ENCODE measurements at regions not wholly inside any gene's neighbourhood (a gene's known extent, or its start where the extent isn't known, plus 50 kb on each side); places are given as distances from the start of the nearest gene placed in this dataset.

- in situ Hi-C loops (cut with MboI; ENCODE audit: low pct_unique_long_range_greater_than_20kb, low sequenced_read_pairs, unreplicated experiment), result no loop called here
- DNase-seq (ENCODE audit: low spot score), result no peak
- no peak for TF ChIP-seq CTCF (IDR thresholded peaks at IDR 0.05; ENCODE audit: extremely low read depth, insufficient read depth, missing control alignments)
These were observed 84.8 kb downstream of the ADCYAP1 start for GRCh38 chr18:989425-989824.

- in situ Hi-C loops (cut with MboI; ENCODE audit: low pct_unique_long_range_greater_than_20kb, low sequenced_read_pairs, unreplicated experiment), result no loop called here
- no peak for TF ChIP-seq CTCF (IDR thresholded peaks at IDR 0.05; ENCODE audit: extremely low read depth, insufficient read depth, missing control alignments)
- no peak for DNase-seq (ENCODE audit: low spot score)
These were observed 85.5 kb downstream of the ADCYAP1 start for GRCh38 chr18:990197-990596.

- TF ChIP-seq CTCF (IDR thresholded peaks at IDR 0.05; ENCODE audit: extremely low read depth, insufficient read depth, missing control alignments), result no peak
- DNase-seq (ENCODE audit: low spot score), result no peak
- in situ Hi-C loops (cut with MboI; ENCODE audit: low pct_unique_long_range_greater_than_20kb, low sequenced_read_pairs, unreplicated experiment), result no loop called here
These were observed 86.8 kb downstream of the ADCYAP1 start for GRCh38 chr18:991441-991840.

GRCh38 chr18:993560-993959 lies 88.9 kb downstream of the ADCYAP1 start:
- no peak for DNase-seq (ENCODE audit: low spot score)
- TF ChIP-seq CTCF (IDR thresholded peaks at IDR 0.05; ENCODE audit: extremely low read depth, insufficient read depth, missing control alignments), result no peak
- in situ Hi-C loops (cut with MboI; ENCODE audit: low pct_unique_long_range_greater_than_20kb, low sequenced_read_pairs, unreplicated experiment), result no loop called here

GRCh38 chr18:995629-996028 lies 91.0 kb downstream of the ADCYAP1 start:
- no peak for TF ChIP-seq CTCF (IDR thresholded peaks at IDR 0.05; ENCODE audit: extremely low read depth, insufficient read depth, missing control alignments)
- in situ Hi-C loops (cut with MboI; ENCODE audit: low pct_unique_long_range_greater_than_20kb, low sequenced_read_pairs, unreplicated experiment), result no loop called here
- DNase-seq (ENCODE audit: low spot score), result no peak

- DNase-seq (ENCODE audit: low spot score), result no peak
- no peak for TF ChIP-seq CTCF (IDR thresholded peaks at IDR 0.05; ENCODE audit: extremely low read depth, insufficient read depth, missing control alignments)
- in situ Hi-C loops (cut with MboI; ENCODE audit: low pct_unique_long_range_greater_than_20kb, low sequenced_read_pairs, unreplicated experiment), result no loop called here
These were observed 92.8 kb downstream of the ADCYAP1 start for GRCh38 chr18:997499-997898.

GRCh38 chr18:998936-999335 lies 94.3 kb downstream of the ADCYAP1 start:
- no peak for DNase-seq (ENCODE audit: low spot score)
- TF ChIP-seq CTCF (IDR thresholded peaks at IDR 0.05; ENCODE audit: extremely low read depth, insufficient read depth, missing control alignments), result no peak
- in situ Hi-C loops (cut with MboI; ENCODE audit: low pct_unique_long_range_greater_than_20kb, low sequenced_read_pairs, unreplicated experiment), result no loop called here

Data from GM13977 (cell line).